Endodermal cell (in vitro differentiated cells): ENCODE measurements at regions not wholly inside any gene's neighbourhood (a gene's known extent, or its start where the extent isn't known, plus 50 kb on each side); places are given as distances from the start of the nearest gene placed in this dataset.

ENCODE experiments used
- DNase-seq: peaks from one replicate; pipeline ENCODE4 v3.0.0-alpha.2; 2017
- H3K27ac ChIP-seq: 2 replicates; pipeline ENCODE4 v1.5.1; 2013; ENCODE audit warnings: mild to moderate bottlenecking, low read depth, low read length, moderate library complexity
- H3K27me3 ChIP-seq: 2 replicates; pipeline ENCODE4 v1.6.1; 2013; ENCODE audit warnings: mild to moderate bottlenecking, low read length, moderate library complexity; ENCODE audit not compliant: insufficient read depth, control insufficient read depth, poor library complexity, severe bottlenecking
- H3K36me3 ChIP-seq: 2 replicates; pipeline ENCODE4 v1.7.0; 2013; ENCODE audit warnings: mild to moderate bottlenecking, low read length, moderate library complexity; ENCODE audit not compliant: control insufficient read depth, insufficient read depth
- H3K4me1 ChIP-seq: one replicate; pipeline ENCODE4 v1.7.0; 2013; ENCODE audit warnings: low read length; ENCODE audit not compliant: control insufficient read depth, insufficient read depth
- H3K4me3 ChIP-seq: 2 replicates; pipeline ENCODE4 v1.5.1; 2013; ENCODE audit warnings: mild to moderate bottlenecking, low read length, moderate library complexity
- H3K9ac ChIP-seq: 2 replicates; pipeline ENCODE4 v1.6.1; 2013; ENCODE audit warnings: mild to moderate bottlenecking, low read length, moderate library complexity; ENCODE audit not compliant: poor library complexity, severe bottlenecking; ENCODE audit errors: extremely low read depth
- H3K9me3 ChIP-seq: 2 replicates; pipeline ENCODE4 v1.6.1; 2013; ENCODE audit warnings: mild to moderate bottlenecking, low read length, moderate library complexity; ENCODE audit not compliant: control insufficient read depth
- H3K27ac Mint-ChIP-seq: 2 replicates; pipeline ENCODE4 v1.8.0; 2020; ENCODE audit warnings: mixed read lengths
- H3K27me3 Mint-ChIP-seq: 2 replicates; pipeline ENCODE4 v1.8.0; 2021; ENCODE audit warnings: mild to moderate bottlenecking, mixed read lengths; ENCODE audit not compliant: insufficient read depth
- H3K36me3 Mint-ChIP-seq: 2 replicates; pipeline ENCODE4 v1.8.0; 2020; ENCODE audit warnings: low read depth, mixed read lengths
- H3K4me1 Mint-ChIP-seq: 2 replicates; pipeline ENCODE4 v1.8.0; 2020; ENCODE audit warnings: mixed read lengths
- H3K4me3 Mint-ChIP-seq: 2 replicates; pipeline ENCODE4 v1.8.0; 2020; ENCODE audit warnings: mild to moderate bottlenecking, moderate library complexity, mixed read lengths
- H3K9me3 Mint-ChIP-seq: 2 replicates; pipeline ENCODE4 v1.8.0; 2020; ENCODE audit warnings: mild to moderate bottlenecking, mixed read lengths
- WGBS, 2 experiments: methylation state at CpG; one replicate each; pipeline versions ENCODE4 v1.1.5 to v1.1.7; 2013; ENCODE audit warnings: missing lambda C conversion rate in 2 of 2, mixed read lengths in 1 of 2; ENCODE audit not compliant: insufficient coverage in 1 of 2, insufficient read length in 1 of 2; 5-methylcytosine and 5-hydroxymethylcytosine counted together
- TF ChIP-seq, protein P1 (sequence below): fragments of 200-600 bp; sonication (generic); conservative IDR thresholded peaks from 2 replicates; pipeline ENCODE4 v1.5.0; 2021; ENCODE audit warnings: antibody characterized with exemption, mild to moderate bottlenecking

- DNase-seq = peak; percentile 36
- WGBS, 2 experiments = 88 to 91% methylated on average over 10 to 14 of the region's 14 CpGs
- no peak overlapping the region for H3K27ac Mint-ChIP-seq
- Histone ChIP-seq H3K4me3 (no peak overlapping the region), H3K36me3 (no peaks in the 10 kb centered on the region), H3K27me3 (no peaks in the 10 kb centered on the region), H3K9me3 (no peaks in the 10 kb centered on the region), H3K27ac (no peak overlapping the region), H3K4me1 (peaks cover 5% of the 10 kb centered on the region), H3K9ac (no peak overlapping the region)
- no peaks in the 10 kb centered on the region for H3K36me3 Mint-ChIP-seq
- peaks cover 5% of the 10 kb centered on the region for H3K4me1 Mint-ChIP-seq
- no peak overlapping the region for H3K4me3 Mint-ChIP-seq
- TF ChIP-seq, protein P1, sequence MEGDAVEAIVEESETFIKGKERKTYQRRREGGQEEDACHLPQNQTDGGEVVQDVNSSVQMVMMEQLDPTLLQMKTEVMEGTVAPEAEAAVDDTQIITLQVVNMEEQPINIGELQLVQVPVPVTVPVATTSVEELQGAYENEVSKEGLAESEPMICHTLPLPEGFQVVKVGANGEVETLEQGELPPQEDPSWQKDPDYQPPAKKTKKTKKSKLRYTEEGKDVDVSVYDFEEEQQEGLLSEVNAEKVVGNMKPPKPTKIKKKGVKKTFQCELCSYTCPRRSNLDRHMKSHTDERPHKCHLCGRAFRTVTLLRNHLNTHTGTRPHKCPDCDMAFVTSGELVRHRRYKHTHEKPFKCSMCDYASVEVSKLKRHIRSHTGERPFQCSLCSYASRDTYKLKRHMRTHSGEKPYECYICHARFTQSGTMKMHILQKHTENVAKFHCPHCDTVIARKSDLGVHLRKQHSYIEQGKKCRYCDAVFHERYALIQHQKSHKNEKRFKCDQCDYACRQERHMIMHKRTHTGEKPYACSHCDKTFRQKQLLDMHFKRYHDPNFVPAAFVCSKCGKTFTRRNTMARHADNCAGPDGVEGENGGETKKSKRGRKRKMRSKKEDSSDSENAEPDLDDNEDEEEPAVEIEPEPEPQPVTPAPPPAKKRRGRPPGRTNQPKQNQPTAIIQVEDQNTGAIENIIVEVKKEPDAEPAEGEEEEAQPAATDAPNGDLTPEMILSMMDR = no peak
- H3K9me3 Mint-ChIP-seq = no peaks in the 10 kb centered on the region
- no peaks in the 10 kb centered on the region for H3K27me3 Mint-ChIP-seq
These were observed 123.4 kb upstream of the MEF2A start for GRCh38 chr15:99442252-99442897.

DNA sequence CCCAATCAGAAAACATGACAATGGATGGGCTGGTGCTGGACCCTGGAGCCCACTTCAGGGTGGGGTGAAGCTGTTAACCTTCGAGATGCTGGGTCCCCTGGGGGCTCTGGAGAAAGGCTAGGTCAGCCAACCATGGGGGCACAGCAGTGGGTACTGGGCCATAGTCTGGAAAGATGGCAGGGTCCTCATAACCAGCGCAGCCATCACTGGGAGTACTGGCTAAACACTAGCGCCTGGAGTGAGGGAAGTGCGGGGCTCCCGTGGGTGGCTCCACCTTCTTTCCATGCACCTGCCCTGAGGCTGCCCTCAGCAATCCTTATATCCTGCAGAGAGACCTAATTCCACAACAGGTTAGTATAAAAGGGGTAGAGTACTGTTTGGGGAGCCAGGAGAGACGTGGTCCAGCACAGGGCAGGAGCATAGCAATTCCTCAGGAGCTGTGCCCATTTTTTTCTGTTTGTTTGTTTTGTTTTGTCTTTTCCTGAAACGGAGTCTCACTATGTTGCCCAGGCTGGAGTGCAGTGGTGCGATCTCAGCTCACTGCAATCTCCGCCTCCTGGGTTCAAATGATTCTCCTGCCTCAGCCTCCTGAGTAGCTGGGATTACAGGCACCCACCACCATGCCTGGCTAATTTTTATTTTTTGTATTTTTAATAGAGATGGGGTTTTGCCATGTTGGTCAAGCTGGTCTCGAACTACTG is 122.6 kb upstream of the MEF2A start:
- Mint-ChIP-seq H3K9me3 (no peaks in the 10 kb centered on the region), H3K27ac (no peak overlapping the region), H3K27me3 (no peaks in the 10 kb centered on the region), H3K4me1 (peaks cover 5% of the 10 kb centered on the region), H3K4me3 (no peak overlapping the region), H3K36me3 (no peaks in the 10 kb centered on the region)
- WGBS, 2 experiments = 90 to 92% methylated on average over 3 to 10 of the region's 10 CpGs
- no peak overlapping the region for H3K4me3 ChIP-seq
- H3K9ac ChIP-seq = no peak overlapping the region
- H3K4me1 ChIP-seq = peaks cover 5% of the 10 kb centered on the region
- TF ChIP-seq, protein P1 = no peak
- DNase-seq = no peak
- no peaks in the 10 kb centered on the region for H3K27me3 ChIP-seq
- no peaks in the 10 kb centered on the region for H3K9me3 ChIP-seq
- H3K36me3 ChIP-seq = no peaks in the 10 kb centered on the region
- H3K27ac ChIP-seq = no peak overlapping the region

DNA sequence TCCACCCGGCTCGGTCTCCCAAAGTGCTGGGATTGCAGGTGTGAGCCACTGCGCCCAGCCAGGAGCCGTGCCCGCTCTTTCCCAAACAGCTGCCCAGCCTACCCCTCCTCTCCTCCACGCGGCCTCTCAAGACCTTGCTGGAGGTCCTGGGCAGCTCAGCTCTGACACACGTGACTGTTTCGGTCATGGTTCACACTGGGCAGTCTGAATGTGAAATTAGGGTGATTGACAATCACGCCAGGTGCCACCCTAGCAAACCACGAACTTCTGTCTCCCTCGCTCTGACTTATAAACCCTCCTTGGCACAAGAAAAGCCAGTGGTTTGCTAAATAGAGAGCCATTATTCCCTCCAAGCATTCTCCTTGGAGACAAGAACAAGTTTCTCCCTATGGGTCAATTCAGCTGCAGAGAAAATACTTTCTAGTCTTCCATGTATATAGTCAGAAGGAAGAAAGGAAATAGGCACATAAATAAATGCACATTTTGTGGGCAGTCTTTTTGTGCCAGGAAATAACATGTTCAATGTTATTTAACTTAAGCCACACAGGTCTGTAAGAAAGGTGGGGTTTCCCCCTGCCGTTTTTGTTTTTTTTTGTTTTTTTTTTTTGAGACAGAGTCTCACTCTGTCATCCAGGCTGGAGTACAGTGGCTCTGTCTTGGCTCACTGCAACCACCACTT is 121.9 kb upstream of the MEF2A start:
- H3K4me3 ChIP-seq = no peak overlapping the region
- H3K27ac Mint-ChIP-seq = no peak overlapping the region
- H3K4me1 Mint-ChIP-seq = peaks cover 1% of the 10 kb centered on the region
- WGBS, 2 experiments = 85 to 91% methylated on average over 10 to 13 of the region's 13 CpGs
- no peaks in the 10 kb centered on the region for H3K9me3 ChIP-seq
- DNase-seq = no peak
- H3K9ac ChIP-seq = no peak overlapping the region
- no peaks in the 10 kb centered on the region for H3K36me3 ChIP-seq
- H3K27me3 Mint-ChIP-seq = no peaks in the 10 kb centered on the region
- H3K4me1 ChIP-seq = peaks cover under 1% of the 10 kb centered on the region
- no peaks in the 10 kb centered on the region for H3K27me3 ChIP-seq
- TF ChIP-seq, protein P1 = no peak
- H3K4me3 Mint-ChIP-seq = no peak overlapping the region
- H3K36me3 Mint-ChIP-seq = no peaks in the 10 kb centered on the region
- H3K27ac ChIP-seq = no peak overlapping the region
- no peaks in the 10 kb centered on the region for H3K9me3 Mint-ChIP-seq
